ENCODE measurements at regions not wholly inside any gene's neighbourhood (a gene's known extent, or its start where the extent isn't known, plus 50 kb on each side); places are given as distances from the start of the nearest gene placed in this dataset.

- TF ChIP-seq CTCF (IDR thresholded peaks at IDR 0.05 in 4 of 5, conservative IDR thresholded peaks at IDR 0.05 in 1 of 5) (no peak), POLR2A (IDR thresholded peaks at IDR 0.05) (no peak)
Observed at GRCh38 chr1:87718241-87718950, 389.7 kb downstream of the LMO4 start.

Measured in gastrocnemius medialis (tissue), 4 donors.